K562 (cell line): ENCODE measurements at regions not wholly inside any gene's neighbourhood (a gene's known extent, or its start where the extent isn't known, plus 50 kb on each side); places are given as distances from the start of the nearest gene placed in this dataset.

Experiments
- ARNT ChIP-seq, 2 experiments: fragments of 450-650 bp; IDR thresholded peaks; 2 replicates each; pipeline ENCODE4 v1.6.1; 2016; ENCODE audit warnings: mild to moderate bottlenecking in 1 of 2
- KDM2B ChIP-seq: fragments of 250-450 bp; sonication (Bioruptor Pico); IDR thresholded peaks from 2 replicates; pipeline ENCODE4 v1.8.0; 2021; ENCODE audit warnings: mild to moderate bottlenecking, moderate library complexity
- MEF2A ChIP-seq: IDR thresholded peaks from 2 replicates; pipeline ENCODE4 v1.6.1; 2011; ENCODE audit warnings: low read depth, mild to moderate bottlenecking, low read length, moderate library complexity; ENCODE audit not compliant: control insufficient read depth
- ZNF324 ChIP-seq: fragments of 250-450 bp; sonication (Bioruptor Pico); IDR thresholded peaks from 2 replicates; pipeline ENCODE4 v1.4.0; 2020; ENCODE audit warnings: mild to moderate bottlenecking
- TF ChIP-seq, protein P1 (sequence below), 2 experiments: fragments of 150-350 bp in 1 of 2; IDR thresholded peaks; 2 replicates each; pipeline ENCODE4 v1.6.1; 2012 to 2016; ENCODE audit warnings: low read depth in 2 of 2, low read length in 2 of 2, mild to moderate bottlenecking in 1 of 2, moderate library complexity in 1 of 2
- TF ChIP-seq, protein P2 (sequence below): fragments of 200-800 bp; sonication (Bioruptor generic); IDR thresholded peaks from 2 replicates; pipeline ENCODE4 v1.6.1; 2016; ENCODE audit warnings: missing genetic modification characterization, missing compliant biosample characterization
- TF ChIP-seq, protein P3 (sequence below): fragments of 450-650 bp; IDR thresholded peaks from 2 replicates; pipeline ENCODE4 v1.6.1; 2018; ENCODE audit warnings: mild to moderate bottlenecking, low read depth; ENCODE audit not compliant: partially characterized antibody
- TF ChIP-seq, protein P4 (sequence below), 2 experiments: fragments of 450-650 bp in 1 of 2; IDR thresholded peaks; 2 replicates each; pipeline ENCODE4 v1.6.1; 2011 to 2017; ENCODE audit warnings: low read depth in 2 of 2, antibody characterized with exemption in 1 of 2, borderline replicate concordance in 1 of 2, low read length in 1 of 2, mild to moderate bottlenecking in 1 of 2, mixed read lengths in 1 of 2; ENCODE audit not compliant: control insufficient read depth in 1 of 2
- TF ChIP-seq, protein P5 (sequence below): fragments of 250-450 bp; sonication (Bioruptor Pico); IDR thresholded peaks from 2 replicates; pipeline ENCODE4 v1.6.1; 2021; ENCODE audit warnings: mild to moderate bottlenecking

DNA sequence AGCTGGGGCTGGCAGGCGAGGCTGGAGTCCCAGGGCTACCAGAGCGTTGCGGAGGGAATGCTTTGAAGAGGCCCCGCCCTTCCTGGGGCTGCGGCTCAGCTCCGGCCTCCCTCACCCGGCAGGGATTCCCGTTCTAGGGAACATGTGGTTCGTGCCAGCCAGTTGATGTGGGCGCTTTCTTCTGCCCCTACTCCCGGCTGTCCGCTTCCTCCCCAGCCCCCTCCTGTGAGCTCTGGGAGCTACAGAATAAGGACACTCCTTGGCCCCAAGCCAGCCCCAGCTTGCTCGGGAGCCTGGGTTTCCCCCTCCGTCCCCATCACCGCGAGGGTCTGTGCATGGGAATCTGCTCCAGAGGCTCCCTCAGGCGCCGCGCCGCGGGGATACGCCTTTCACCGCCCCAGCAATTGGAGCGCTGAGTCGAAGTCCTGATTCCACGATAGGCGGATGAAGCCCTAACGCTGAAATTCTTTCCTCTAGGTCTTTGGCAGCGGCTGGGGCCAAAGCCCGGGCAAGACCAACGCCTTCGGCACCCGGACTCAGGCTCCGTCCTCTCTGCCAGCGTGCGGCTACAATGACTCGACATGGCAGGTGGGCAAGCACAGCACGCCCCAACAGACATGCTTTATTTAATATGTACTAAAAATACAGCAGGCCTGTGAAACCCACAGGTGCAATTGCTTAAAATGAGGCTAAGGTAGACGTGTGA lies 69.5 kb downstream of the KLF15 start (continued):
- TF ChIP-seq, protein P1, sequence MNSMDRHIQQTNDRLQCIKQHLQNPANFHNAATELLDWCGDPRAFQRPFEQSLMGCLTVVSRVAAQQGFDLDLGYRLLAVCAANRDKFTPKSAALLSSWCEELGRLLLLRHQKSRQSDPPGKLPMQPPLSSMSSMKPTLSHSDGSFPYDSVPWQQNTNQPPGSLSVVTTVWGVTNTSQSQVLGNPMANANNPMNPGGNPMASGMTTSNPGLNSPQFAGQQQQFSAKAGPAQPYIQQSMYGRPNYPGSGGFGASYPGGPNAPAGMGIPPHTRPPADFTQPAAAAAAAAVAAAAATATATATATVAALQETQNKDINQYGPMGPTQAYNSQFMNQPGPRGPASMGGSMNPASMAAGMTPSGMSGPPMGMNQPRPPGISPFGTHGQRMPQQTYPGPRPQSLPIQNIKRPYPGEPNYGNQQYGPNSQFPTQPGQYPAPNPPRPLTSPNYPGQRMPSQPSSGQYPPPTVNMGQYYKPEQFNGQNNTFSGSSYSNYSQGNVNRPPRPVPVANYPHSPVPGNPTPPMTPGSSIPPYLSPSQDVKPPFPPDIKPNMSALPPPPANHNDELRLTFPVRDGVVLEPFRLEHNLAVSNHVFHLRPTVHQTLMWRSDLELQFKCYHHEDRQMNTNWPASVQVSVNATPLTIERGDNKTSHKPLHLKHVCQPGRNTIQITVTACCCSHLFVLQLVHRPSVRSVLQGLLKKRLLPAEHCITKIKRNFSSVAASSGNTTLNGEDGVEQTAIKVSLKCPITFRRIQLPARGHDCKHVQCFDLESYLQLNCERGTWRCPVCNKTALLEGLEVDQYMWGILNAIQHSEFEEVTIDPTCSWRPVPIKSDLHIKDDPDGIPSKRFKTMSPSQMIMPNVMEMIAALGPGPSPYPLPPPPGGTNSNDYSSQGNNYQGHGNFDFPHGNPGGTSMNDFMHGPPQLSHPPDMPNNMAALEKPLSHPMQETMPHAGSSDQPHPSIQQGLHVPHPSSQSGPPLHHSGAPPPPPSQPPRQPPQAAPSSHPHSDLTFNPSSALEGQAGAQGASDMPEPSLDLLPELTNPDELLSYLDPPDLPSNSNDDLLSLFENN (IDR thresholded peaks at IDR 0.05; ENCODE audit: low read depth in 2 of 2, low read length in 2 of 2): no peak
- TF ChIP-seq, protein P2, sequence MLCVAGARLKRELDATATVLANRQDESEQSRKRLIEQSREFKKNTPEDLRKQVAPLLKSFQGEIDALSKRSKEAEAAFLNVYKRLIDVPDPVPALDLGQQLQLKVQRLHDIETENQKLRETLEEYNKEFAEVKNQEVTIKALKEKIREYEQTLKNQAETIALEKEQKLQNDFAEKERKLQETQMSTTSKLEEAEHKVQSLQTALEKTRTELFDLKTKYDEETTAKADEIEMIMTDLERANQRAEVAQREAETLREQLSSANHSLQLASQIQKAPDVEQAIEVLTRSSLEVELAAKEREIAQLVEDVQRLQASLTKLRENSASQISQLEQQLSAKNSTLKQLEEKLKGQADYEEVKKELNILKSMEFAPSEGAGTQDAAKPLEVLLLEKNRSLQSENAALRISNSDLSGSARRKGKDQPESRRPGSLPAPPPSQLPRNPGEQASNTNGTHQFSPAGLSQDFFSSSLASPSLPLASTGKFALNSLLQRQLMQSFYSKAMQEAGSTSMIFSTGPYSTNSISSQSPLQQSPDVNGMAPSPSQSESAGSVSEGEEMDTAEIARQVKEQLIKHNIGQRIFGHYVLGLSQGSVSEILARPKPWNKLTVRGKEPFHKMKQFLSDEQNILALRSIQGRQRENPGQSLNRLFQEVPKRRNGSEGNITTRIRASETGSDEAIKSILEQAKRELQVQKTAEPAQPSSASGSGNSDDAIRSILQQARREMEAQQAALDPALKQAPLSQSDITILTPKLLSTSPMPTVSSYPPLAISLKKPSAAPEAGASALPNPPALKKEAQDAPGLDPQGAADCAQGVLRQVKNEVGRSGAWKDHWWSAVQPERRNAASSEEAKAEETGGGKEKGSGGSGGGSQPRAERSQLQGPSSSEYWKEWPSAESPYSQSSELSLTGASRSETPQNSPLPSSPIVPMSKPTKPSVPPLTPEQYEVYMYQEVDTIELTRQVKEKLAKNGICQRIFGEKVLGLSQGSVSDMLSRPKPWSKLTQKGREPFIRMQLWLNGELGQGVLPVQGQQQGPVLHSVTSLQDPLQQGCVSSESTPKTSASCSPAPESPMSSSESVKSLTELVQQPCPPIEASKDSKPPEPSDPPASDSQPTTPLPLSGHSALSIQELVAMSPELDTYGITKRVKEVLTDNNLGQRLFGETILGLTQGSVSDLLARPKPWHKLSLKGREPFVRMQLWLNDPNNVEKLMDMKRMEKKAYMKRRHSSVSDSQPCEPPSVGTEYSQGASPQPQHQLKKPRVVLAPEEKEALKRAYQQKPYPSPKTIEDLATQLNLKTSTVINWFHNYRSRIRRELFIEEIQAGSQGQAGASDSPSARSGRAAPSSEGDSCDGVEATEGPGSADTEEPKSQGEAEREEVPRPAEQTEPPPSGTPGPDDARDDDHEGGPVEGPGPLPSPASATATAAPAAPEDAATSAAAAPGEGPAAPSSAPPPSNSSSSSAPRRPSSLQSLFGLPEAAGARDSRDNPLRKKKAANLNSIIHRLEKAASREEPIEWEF (CRISPR knock-in tag): no peak
- TF ChIP-seq, protein P3, sequence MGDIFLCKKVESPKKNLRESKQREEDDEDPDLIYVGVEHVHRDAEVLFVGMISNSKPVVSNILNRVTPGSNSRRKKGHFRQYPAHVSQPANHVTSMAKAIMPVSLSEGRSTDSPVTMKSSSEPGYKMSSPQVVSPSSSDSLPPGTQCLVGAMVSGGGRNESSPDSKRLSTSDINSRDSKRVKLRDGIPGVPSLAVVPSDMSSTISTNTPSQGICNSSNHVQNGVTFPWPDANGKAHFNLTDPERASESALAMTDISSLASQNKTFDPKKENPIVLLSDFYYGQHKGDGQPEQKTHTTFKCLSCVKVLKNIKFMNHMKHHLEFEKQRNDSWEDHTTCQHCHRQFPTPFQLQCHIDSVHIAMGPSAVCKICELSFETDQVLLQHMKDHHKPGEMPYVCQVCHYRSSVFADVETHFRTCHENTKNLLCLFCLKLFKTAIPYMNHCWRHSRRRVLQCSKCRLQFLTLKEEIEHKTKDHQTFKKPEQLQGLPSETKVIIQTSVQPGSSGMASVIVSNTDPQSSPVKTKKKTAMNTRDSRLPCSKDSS: no peak
- no peak for TF ChIP-seq KDM2B (CRISPR knock-in tag)
- TF ChIP-seq, protein P4, sequence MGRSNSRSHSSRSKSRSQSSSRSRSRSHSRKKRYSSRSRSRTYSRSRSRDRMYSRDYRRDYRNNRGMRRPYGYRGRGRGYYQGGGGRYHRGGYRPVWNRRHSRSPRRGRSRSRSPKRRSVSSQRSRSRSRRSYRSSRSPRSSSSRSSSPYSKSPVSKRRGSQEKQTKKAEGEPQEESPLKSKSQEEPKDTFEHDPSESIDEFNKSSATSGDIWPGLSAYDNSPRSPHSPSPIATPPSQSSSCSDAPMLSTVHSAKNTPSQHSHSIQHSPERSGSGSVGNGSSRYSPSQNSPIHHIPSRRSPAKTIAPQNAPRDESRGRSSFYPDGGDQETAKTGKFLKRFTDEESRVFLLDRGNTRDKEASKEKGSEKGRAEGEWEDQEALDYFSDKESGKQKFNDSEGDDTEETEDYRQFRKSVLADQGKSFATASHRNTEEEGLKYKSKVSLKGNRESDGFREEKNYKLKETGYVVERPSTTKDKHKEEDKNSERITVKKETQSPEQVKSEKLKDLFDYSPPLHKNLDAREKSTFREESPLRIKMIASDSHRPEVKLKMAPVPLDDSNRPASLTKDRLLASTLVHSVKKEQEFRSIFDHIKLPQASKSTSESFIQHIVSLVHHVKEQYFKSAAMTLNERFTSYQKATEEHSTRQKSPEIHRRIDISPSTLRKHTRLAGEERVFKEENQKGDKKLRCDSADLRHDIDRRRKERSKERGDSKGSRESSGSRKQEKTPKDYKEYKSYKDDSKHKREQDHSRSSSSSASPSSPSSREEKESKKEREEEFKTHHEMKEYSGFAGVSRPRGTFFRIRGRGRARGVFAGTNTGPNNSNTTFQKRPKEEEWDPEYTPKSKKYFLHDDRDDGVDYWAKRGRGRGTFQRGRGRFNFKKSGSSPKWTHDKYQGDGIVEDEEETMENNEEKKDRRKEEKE (IDR thresholded peaks at IDR 0.05; ENCODE audit: borderline replicate concordance in 1 of 2, control insufficient read depth in 1 of 2, low read depth in 2 of 2, low read length in 1 of 2): no peak
- no peak for TF ChIP-seq MEF2A
- TF ChIP-seq, protein P5, sequence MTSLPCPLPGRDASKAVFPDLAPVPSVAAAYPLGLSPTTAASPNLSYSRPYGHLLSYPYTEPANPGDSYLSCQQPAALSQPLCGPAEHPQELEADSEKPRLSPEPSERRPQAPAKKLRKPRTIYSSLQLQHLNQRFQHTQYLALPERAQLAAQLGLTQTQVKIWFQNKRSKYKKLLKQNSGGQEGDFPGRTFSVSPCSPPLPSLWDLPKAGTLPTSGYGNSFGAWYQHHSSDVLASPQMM (CRISPR knock-in tag): no peak
- no peak for TF ChIP-seq ZNF324 (CRISPR knock-in tag)
- TF ChIP-seq ARNT (IDR thresholded peaks at IDR 0.05): no peak
